ENCODE measurements at regions not wholly inside any gene's neighbourhood (a gene's known extent, or its start where the extent isn't known, plus 50 kb on each side); places are given as distances from the start of the nearest gene placed in this dataset.

DNA sequence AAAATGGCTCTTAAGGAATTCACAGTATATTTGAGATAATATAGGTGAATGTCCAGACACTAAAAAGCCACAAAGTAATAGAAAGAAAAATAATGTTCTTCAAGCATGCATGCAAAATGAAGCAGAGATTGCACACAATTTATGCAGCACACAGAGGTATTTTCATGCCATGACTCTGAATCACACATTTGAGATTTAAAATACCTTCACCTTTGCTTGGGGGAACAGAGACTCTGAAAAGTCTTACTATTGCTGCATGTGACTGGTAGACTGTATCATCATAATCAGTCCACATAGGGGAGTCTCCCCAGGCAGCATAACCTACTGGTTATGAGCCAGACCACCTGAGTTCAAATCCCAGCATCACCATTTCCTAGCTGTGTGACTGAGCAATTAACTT, 96.2 kb downstream of the RCN1 start:
- TF ChIP-seq, protein P1, sequence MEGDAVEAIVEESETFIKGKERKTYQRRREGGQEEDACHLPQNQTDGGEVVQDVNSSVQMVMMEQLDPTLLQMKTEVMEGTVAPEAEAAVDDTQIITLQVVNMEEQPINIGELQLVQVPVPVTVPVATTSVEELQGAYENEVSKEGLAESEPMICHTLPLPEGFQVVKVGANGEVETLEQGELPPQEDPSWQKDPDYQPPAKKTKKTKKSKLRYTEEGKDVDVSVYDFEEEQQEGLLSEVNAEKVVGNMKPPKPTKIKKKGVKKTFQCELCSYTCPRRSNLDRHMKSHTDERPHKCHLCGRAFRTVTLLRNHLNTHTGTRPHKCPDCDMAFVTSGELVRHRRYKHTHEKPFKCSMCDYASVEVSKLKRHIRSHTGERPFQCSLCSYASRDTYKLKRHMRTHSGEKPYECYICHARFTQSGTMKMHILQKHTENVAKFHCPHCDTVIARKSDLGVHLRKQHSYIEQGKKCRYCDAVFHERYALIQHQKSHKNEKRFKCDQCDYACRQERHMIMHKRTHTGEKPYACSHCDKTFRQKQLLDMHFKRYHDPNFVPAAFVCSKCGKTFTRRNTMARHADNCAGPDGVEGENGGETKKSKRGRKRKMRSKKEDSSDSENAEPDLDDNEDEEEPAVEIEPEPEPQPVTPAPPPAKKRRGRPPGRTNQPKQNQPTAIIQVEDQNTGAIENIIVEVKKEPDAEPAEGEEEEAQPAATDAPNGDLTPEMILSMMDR (IDR thresholded peaks at IDR 0.05 in 8 of 11, conservative IDR thresholded peaks at IDR 0.05 in 3 of 11) = no peak
- TF ChIP-seq POLR2AphosphoS5 (IDR thresholded peaks at IDR 0.05) (no peak), POLR2A (IDR thresholded peaks at IDR 0.05) (no peak)

All from spleen (tissue), 7 donors.